Fibroblast of lung (primary cell): ENCODE measurements at regions not wholly inside any gene's neighbourhood (a gene's known extent, or its start where the extent isn't known, plus 50 kb on each side); places are given as distances from the start of the nearest gene placed in this dataset.

Experiments used
- DNase-seq, 2 donors: peaks; one replicate each; pipeline versions ENCODE4 v3.0.0 to v3.0.0-alpha.2; 2010; ENCODE audit warnings: low read depth in 2 of 2
- H2AFZ ChIP-seq: 2 replicates; pipeline ENCODE4 v1.5.1; 2012; ENCODE audit warnings: low read length, control low read depth, inconsistent platforms
- H3K27ac ChIP-seq: 2 replicates; pipeline ENCODE4 v1.5.1; 2011; ENCODE audit warnings: low read length, control low read depth; ENCODE audit not compliant: insufficient read depth
- H3K27me3 ChIP-seq: 2 replicates; pipeline ENCODE4 v1.5.1; 2011; ENCODE audit warnings: mild to moderate bottlenecking, low read length; ENCODE audit not compliant: control insufficient read depth, insufficient read depth
- H3K36me3 ChIP-seq: 2 replicates; pipeline ENCODE4 v1.5.1; 2011; ENCODE audit warnings: low read length; ENCODE audit not compliant: control insufficient read depth, insufficient read depth
- H3K4me1 ChIP-seq: 2 replicates; pipeline ENCODE4 v1.5.1; 2011; ENCODE audit warnings: low read length; ENCODE audit not compliant: control insufficient read depth, insufficient read depth; ENCODE audit errors: extremely low read depth
- H3K4me2 ChIP-seq: 2 replicates; pipeline ENCODE4 v1.5.1; 2011; ENCODE audit warnings: low read length, control low read depth; ENCODE audit not compliant: insufficient read depth; ENCODE audit errors: extremely low read depth
- H3K4me3 ChIP-seq, 4 experiments: fragments of 200-600 bp in 1 of 4; sonication (generic) in 1 of 4; replicated peaks in 1 of 4; 2 replicates each; pipeline ENCODE4 v1.5.1; 2011 to 2016; ENCODE audit warnings: low read length in 4 of 4, low read depth in 3 of 4, mild to moderate bottlenecking in 3 of 4, control low read depth in 2 of 4, inconsistent platforms in 1 of 4, mixed read lengths in 1 of 4; ENCODE audit not compliant: insufficient read depth in 1 of 4; ENCODE audit errors: control extremely low read depth in 1 of 4
- H3K79me2 ChIP-seq: 2 replicates; pipeline ENCODE4 v1.5.1; 2012; ENCODE audit warnings: mild to moderate bottlenecking, low read length, inconsistent platforms; ENCODE audit not compliant: control insufficient read depth, insufficient read depth
- H3K9ac ChIP-seq: 2 replicates; pipeline ENCODE4 v1.5.1; 2011; ENCODE audit warnings: mild to moderate bottlenecking, low read length, control low read depth; ENCODE audit not compliant: insufficient read depth
- H3K9me3 ChIP-seq: 2 replicates; pipeline ENCODE4 v1.5.1; 2012; ENCODE audit warnings: low read depth, low read length; ENCODE audit not compliant: control insufficient read depth, insufficient read depth
- H4K20me1 ChIP-seq: 2 replicates; pipeline ENCODE4 v1.5.1; 2011; ENCODE audit warnings: low read length; ENCODE audit not compliant: control insufficient read depth, insufficient read depth; ENCODE audit errors: extremely low read depth
- CTCF ChIP-seq, 2 donors: IDR thresholded peaks in 1 of 2; conservative IDR thresholded peaks in 1 of 2; 1 replicate in 1 of 2; 2 replicates in 1 of 2; pipeline ENCODE4 v1.5.1; 2011 to 2012; ENCODE audit warnings: low read length in 2 of 2, control low read depth in 1 of 2, inconsistent platforms in 1 of 2, low read depth in 1 of 2, mild to moderate bottlenecking in 1 of 2
- EZH2 ChIP-seq: IDR thresholded peaks from 2 replicates; pipeline ENCODE4 v1.5.1; 2012; ENCODE audit warnings: low read length, control low read depth, mild to moderate bottlenecking; ENCODE audit errors: missing control alignments

GRCh38 chr2:217691920-217692666 lies 310.7 kb downstream of the TNS1 start:
- Histone ChIP-seq H3K79me2 (no peaks in the 10 kb centered on the region), H3K27me3 (peaks cover 7% of the 10 kb centered on the region), H3K9me3 (no peaks in the 10 kb centered on the region), H3K27ac (no peak overlapping the region), H2AFZ (no peak overlapping the region), H3K36me3 (no peaks in the 10 kb centered on the region), H3K4me1 (peaks cover 24% of the 10 kb centered on the region), H4K20me1 (no peaks in the 10 kb centered on the region), H3K9ac (no peak overlapping the region), H3K4me3 (no peak overlapping the region), H3K4me2 (no peak overlapping the region)
- TF ChIP-seq EZH2 = no peak
- TF ChIP-seq CTCF (conservative IDR thresholded peaks at IDR 0.05 in 1 of 2, IDR thresholded peaks at IDR 0.05 in 1 of 2; ENCODE audit: low read depth in 1 of 2, low read length in 2 of 2) = no peak
- DNase-seq = peak; percentile 17 to 84

GRCh38 chr2:217691516-217691915 lies 311.3 kb downstream of the TNS1 start:
- Histone ChIP-seq H3K9me3 (no peaks in the 10 kb centered on the region), H3K9ac (no peak overlapping the region), H3K4me2 (no peak overlapping the region), H3K27me3 (peaks cover 7% of the 10 kb centered on the region), H3K27ac (no peak overlapping the region), H4K20me1 (no peaks in the 10 kb centered on the region), H3K36me3 (no peaks in the 10 kb centered on the region), H3K79me2 (no peaks in the 10 kb centered on the region), H2AFZ (no peak overlapping the region), H3K4me1 (peaks cover 24% of the 10 kb centered on the region), H3K4me3 (no peak overlapping the region)
- TF ChIP-seq EZH2 = no peak
- TF ChIP-seq CTCF (conservative IDR thresholded peaks at IDR 0.05 in 1 of 2, IDR thresholded peaks at IDR 0.05 in 1 of 2; ENCODE audit: low read depth in 1 of 2, low read length in 2 of 2) = no peak
- peak in 1 of 2 donors; percentile 61 for DNase-seq

GRCh38 chr2:217689053-217689452 lies 313.7 kb downstream of the TNS1 start:
- Histone ChIP-seq H3K27me3 (peaks cover 7% of the 10 kb centered on the region), H3K9me3 (no peaks in the 10 kb centered on the region)
- DNase-seq = no peak

More at GRCh38 chr2:217689053-217689452, 313.7 kb downstream of the TNS1 start:
- H3K9ac ChIP-seq = no peak overlapping the region
- H3K4me1 ChIP-seq = peaks cover 14% of the 10 kb centered on the region
- H3K4me3 ChIP-seq = no peak overlapping the region
- no peaks in the 10 kb centered on the region for H3K36me3 ChIP-seq
- no peak overlapping the region for H2AFZ ChIP-seq
- H3K79me2 ChIP-seq = no peaks in the 10 kb centered on the region
- no peak overlapping the region for H3K4me2 ChIP-seq
- no peaks in the 10 kb centered on the region for H4K20me1 ChIP-seq
- no peak for TF ChIP-seq EZH2
- no peak for TF ChIP-seq CTCF (conservative IDR thresholded peaks at IDR 0.05 in 1 of 2, IDR thresholded peaks at IDR 0.05 in 1 of 2; ENCODE audit: low read depth in 1 of 2, low read length in 2 of 2)
- no peak overlapping the region for H3K27ac ChIP-seq
